Glutamatergic neuron (in vitro differentiated cells): ENCODE measurements at regions not wholly inside any gene's neighbourhood (a gene's known extent, or its start where the extent isn't known, plus 50 kb on each side); places are given as distances from the start of the nearest gene placed in this dataset.
A peak's percentile ranks its signal among the peaks of the same experiment; 100 is the strongest.

Experiments used
- DNase-seq: peaks from one replicate; pipeline ENCODE4 v3.0.0; 2022
- H3K27ac Mint-ChIP-seq: one replicate; pipeline ENCODE4 v1.8.0; 2020; ENCODE audit warnings: mild to moderate bottlenecking, mixed read lengths, inconsistent platforms; ENCODE audit not compliant: unreplicated experiment
- H3K27me3 Mint-ChIP-seq: one replicate; pipeline ENCODE4 v1.8.0; 2020; ENCODE audit warnings: mild to moderate bottlenecking, moderate library complexity, mixed read lengths, inconsistent platforms; ENCODE audit not compliant: unreplicated experiment
- H3K36me3 Mint-ChIP-seq: one replicate; pipeline ENCODE4 v1.8.0; 2020; ENCODE audit warnings: mild to moderate bottlenecking, mixed read lengths, inconsistent platforms; ENCODE audit not compliant: unreplicated experiment
- H3K4me1 Mint-ChIP-seq: one replicate; pipeline ENCODE4 v1.8.0; 2020; ENCODE audit warnings: mild to moderate bottlenecking, low read depth, mixed read lengths, inconsistent platforms; ENCODE audit not compliant: unreplicated experiment
- H3K4me3 Mint-ChIP-seq: one replicate; pipeline ENCODE4 v1.8.0; 2020; ENCODE audit warnings: mild to moderate bottlenecking, mixed read lengths, inconsistent platforms; ENCODE audit not compliant: unreplicated experiment
- H3K9me3 Mint-ChIP-seq: one replicate; pipeline ENCODE4 v1.8.0; 2020; ENCODE audit warnings: mild to moderate bottlenecking, moderate library complexity, mixed read lengths, inconsistent platforms; ENCODE audit not compliant: unreplicated experiment
- TF ChIP-seq, protein P1 (sequence below): fragments of 200-600 bp; sonication (generic); IDR thresholded peaks from one replicate; pipeline ENCODE4 v1.5.0; 2021; ENCODE audit not compliant: partially characterized antibody, unreplicated experiment

DNA sequence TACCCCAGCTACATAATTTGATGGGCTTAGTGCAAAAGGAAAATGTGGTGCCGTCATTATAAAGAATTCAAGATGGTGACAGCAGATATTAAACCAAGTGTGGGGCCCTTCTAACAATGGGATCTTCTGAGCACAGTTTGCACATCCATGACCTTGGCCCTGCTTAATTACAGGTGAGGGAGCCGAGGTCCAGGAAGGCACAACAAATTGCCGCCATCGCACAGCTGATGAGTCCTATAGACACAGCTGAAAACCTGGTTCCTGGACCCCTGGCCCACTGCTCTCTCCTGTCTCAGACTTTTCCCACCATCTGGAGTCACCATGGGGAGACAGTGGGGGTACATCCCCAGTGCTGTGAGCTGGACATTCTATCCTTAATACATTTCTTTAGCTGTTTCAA lies 95.8 kb upstream of the MAP4K3 start:
- TF ChIP-seq, protein P1, sequence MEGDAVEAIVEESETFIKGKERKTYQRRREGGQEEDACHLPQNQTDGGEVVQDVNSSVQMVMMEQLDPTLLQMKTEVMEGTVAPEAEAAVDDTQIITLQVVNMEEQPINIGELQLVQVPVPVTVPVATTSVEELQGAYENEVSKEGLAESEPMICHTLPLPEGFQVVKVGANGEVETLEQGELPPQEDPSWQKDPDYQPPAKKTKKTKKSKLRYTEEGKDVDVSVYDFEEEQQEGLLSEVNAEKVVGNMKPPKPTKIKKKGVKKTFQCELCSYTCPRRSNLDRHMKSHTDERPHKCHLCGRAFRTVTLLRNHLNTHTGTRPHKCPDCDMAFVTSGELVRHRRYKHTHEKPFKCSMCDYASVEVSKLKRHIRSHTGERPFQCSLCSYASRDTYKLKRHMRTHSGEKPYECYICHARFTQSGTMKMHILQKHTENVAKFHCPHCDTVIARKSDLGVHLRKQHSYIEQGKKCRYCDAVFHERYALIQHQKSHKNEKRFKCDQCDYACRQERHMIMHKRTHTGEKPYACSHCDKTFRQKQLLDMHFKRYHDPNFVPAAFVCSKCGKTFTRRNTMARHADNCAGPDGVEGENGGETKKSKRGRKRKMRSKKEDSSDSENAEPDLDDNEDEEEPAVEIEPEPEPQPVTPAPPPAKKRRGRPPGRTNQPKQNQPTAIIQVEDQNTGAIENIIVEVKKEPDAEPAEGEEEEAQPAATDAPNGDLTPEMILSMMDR = no peak

DNA sequence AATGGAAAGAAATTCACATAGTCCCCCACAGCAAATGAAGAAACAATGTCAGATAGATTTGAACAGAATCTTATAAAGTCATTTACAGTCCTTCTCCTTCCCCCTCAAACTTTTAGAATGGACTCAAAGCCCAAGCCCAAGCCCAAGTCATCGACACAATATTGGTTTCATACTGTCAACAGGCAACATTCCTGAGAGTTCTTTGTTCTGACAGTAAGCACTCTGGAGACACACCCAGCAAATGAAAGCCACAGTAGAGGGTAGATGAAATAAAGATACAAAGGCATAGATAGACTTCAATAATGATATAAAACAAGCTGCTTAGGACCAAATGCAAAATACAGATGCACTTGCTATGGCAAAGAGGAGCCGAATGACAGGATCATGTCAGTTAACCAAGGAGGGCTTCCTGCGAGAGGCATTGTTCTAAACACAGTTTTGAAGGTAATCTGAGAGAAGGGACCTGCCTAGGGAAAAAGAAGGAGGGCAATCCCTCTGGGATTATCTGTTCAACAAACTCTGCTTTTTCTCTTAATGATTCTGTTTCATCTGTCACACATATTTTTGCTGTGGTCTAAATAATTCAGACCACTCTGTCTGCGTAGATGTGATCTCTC lies 97.1 kb upstream of the MAP4K3 start:
- no peaks in the 10 kb centered on the region for H3K36me3 Mint-ChIP-seq
- no peak for DNase-seq
- no peaks in the 10 kb centered on the region for H3K27me3 Mint-ChIP-seq
- TF ChIP-seq, protein P1 = no peak
- H3K9me3 Mint-ChIP-seq = no peaks in the 10 kb centered on the region
- peaks cover 9% of the 10 kb centered on the region for H3K4me1 Mint-ChIP-seq
- no peak overlapping the region for H3K27ac Mint-ChIP-seq
- H3K4me3 Mint-ChIP-seq = no peak overlapping the region

More for the DNA sequence above, 95.8 kb upstream of the MAP4K3 start:
- no peak for DNase-seq
- Mint-ChIP-seq H3K9me3 (no peaks in the 10 kb centered on the region), H3K4me1 (peaks cover 9% of the 10 kb centered on the region), H3K36me3 (no peaks in the 10 kb centered on the region), H3K4me3 (no peak overlapping the region), H3K27me3 (no peaks in the 10 kb centered on the region), H3K27ac (peak overlapping the region; percentile 48)

- Mint-ChIP-seq H3K36me3 (no peaks in the 10 kb centered on the region), H3K4me1 (peaks cover 9% of the 10 kb centered on the region), H3K9me3 (no peaks in the 10 kb centered on the region), H3K27ac (no peak overlapping the region), H3K27me3 (no peaks in the 10 kb centered on the region), H3K4me3 (no peak overlapping the region)
- TF ChIP-seq, protein P1 = no peak
- DNase-seq = no peak
These were observed 98.6 kb upstream of the MAP4K3 start for GRCh38 chr2:39535636-39536185.

- H3K4me1 Mint-ChIP-seq = peaks cover 15% of the 10 kb centered on the region
These were observed 100.1 kb upstream of the MAP4K3 start for GRCh38 chr2:39537150-39537549.

GRCh38 chr2:39538718-39539117 lies 101.6 kb upstream of the MAP4K3 start:
- DNase-seq = no peak
- H3K27ac Mint-ChIP-seq = no peak overlapping the region
- H3K4me3 Mint-ChIP-seq = no peak overlapping the region
- TF ChIP-seq, protein P1 = no peak
- no peaks in the 10 kb centered on the region for H3K36me3 Mint-ChIP-seq
- H3K27me3 Mint-ChIP-seq = no peaks in the 10 kb centered on the region
- peaks cover 10% of the 10 kb centered on the region for H3K4me1 Mint-ChIP-seq
- no peaks in the 10 kb centered on the region for H3K9me3 Mint-ChIP-seq

More at GRCh38 chr2:39537150-39537549, 100.1 kb upstream of the MAP4K3 start:
- Mint-ChIP-seq H3K27ac (no peak overlapping the region), H3K4me3 (no peak overlapping the region), H3K9me3 (no peaks in the 10 kb centered on the region), H3K36me3 (no peaks in the 10 kb centered on the region), H3K27me3 (no peaks in the 10 kb centered on the region)
- no peak for DNase-seq
- TF ChIP-seq, protein P1 = no peak
